ENCODE measurements at regions not wholly inside any gene's neighbourhood (a gene's known extent, or its start where the extent isn't known, plus 50 kb on each side); places are given as distances from the start of the nearest gene placed in this dataset.
"Not testable (repeated sequence)": the region's sequence is repeated elsewhere in the genome, so short reads cannot be mapped to it uniquely, and the experiment has no call there.

DNA sequence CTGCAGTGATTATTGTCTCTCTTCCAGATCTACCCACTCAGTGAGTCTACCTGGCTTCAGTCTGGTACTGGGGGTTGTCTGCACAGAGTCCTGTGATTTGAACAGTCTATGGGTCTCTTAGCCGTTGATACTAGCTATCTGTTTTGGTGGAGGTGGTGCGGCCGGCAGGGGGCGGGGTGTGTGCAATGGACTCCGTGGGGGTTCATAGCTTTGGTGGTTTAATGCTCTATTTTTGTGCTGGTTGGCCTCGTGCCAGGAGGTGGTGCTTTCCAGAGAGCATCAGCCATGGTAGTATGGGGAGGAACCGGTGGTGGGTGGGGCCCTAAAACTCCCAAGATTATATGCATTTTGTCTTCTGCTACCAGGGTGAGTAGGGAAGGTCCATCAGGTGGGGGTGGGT is 1120.1 kb upstream of the FAM98A start:
- no peak for DNase-seq (ENCODE audit: low read depth)

DNA sequence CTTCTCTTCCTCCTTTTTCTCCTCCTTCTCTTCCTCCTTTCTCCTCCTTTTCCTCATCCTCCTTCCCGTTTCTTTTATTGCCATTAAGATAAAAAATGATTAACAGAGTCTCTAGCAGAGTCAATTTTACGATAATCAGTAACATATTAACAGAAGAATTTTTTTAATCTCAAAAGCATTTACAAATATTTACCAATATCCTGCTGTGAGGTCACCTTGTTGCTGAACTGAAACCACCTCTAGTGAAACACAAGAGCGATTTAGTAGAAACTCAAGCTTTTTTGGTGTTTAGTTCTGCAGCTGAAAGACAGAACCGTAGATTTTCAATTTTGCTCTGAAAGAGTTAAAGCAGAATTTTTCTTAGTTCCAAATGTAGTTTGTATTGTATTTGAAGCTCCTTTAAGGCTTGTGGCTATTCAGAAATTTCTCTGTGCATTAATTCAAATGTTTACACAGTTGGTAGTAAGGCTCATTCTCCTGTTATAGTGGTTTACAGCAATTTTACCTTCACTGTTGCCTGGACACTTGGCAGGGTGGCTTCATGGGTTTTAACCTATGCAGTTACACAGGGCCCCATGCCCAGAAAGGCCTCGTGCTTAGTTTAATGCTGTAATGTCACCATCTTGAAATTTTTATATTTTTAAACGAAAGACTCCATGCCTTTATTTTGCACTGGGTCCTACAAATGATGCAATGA is 1106.6 kb upstream of the FAM98A start:
- DNase-seq (ENCODE audit: low read depth), result no peak

DNA sequence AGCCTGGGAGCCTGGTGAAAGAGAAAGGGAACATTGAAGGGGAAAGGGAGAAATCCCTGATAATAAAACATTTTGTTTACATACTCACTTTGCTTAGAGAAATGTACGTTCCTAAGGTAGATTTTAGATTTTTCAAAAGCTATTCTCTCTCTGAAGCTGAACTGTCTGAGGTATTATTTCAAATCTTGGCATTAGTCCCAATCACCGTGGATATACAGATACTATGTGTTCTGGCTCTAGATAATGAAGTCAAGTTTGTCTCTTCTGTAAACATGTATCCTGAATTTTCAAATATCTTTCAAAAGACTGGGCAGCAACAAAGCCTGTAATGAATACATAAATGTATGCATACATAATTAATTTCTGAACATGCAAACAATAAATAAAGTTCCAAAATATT is 1104.2 kb upstream of the FAM98A start:
- no peak for DNase-seq (ENCODE audit: low read depth)

DNA sequence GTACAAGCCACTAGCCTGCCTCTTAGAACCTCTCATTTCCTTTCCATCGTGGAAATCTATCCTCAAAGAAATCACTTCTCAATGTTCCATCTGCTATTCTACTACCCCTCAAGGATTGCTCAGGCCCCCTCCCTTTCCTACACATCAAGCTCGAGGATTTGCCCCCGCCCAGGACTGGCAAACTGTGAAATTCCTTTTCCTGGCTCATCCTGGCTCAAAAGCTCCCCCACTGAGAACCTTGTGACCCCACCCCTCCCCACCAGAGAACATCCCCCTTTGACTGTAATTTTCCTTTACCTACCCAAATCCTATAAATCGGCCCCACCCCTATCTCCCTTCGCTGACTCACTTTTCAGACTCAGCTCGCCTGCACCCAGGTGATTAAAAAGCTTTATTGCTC is 1103.3 kb upstream of the FAM98A start:
- not testable (repeated sequence) for DNase-seq (ENCODE audit: low read depth)

DNA sequence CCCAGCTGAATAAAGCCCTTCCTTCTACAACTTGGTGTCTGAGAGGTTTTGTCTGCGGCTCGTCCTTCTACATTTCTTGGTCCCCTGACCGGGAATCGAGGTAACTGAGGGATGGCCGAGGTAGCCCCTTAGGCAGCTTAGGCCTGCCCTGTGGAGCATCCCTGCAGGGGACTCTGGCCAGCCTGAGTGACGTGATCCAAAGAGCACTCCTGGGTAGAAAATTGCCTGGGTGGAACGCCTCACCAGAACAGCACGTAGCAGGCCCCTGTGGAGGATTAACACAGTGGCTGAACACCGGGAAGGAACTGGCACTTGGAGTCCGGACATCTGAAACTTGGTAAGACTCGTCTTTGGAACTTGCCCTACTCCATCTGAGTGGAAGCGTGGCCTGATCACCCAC is 1078.5 kb upstream of the FAM98A start:
- not testable (repeated sequence) for DNase-seq (ENCODE audit: low read depth)

DNA sequence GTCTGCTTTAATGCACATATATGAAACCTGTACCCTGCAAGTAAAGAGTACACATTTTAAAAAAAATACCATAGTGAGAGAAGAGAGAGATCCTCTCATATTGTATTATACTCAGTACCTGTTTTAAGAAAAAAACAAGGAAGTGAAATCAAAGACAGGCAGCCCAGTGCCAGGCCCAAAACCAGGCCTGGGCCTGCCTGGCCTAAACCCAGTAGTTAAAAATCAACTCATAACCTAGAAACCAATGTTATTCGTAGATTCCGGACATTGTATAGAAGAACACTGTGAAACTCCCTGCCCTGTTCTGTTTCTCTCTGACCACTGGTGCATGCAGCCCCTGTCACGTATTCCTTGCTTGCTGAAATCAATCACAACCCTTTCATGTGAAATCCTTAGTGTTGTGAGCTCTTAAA is 1078.0 kb upstream of the FAM98A start:
- not testable (repeated sequence) for DNase-seq (ENCODE audit: low read depth)

DNA sequence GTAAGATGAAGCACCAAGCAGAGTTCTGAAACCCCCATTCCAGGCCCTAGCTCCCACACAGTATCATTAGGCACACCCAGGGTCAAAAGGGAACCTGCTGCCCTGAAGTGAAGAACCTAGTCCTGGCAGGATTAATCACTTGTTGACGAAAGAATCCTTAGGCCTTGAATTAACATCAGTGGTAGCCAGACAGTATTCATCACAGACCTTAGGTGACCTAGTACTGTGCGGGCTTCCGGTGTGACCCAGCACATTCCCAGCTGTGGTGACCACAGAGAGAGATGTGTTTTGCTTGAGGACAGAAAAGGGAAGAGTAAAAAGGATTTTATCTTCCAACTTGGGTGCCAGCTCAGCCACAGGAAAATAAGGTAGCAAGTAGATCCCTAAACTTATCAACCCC is 1071.4 kb upstream of the FAM98A start:
- DNase-seq (ENCODE audit: low read depth), result no peak

DNA sequence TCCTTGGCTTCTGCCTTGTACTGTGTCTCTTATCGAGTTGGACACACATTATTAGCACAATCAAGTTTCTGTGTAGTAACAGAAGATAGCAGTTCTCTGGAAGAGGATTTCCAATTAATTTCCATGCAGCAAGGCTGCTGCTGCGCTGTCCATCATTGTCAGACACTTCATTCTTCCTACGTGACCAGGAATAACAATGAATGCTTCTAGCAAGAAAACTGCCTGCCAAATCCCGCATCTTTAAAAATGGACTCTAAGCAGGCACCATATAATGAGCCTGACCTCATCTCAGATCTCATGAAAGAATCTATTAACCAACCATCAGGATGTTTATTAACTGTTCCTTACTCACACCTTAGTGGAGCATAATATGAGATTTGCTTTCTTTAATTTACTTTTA is 1067.7 kb upstream of the FAM98A start:
- DNase-seq (ENCODE audit: low read depth), result no peak

DNA sequence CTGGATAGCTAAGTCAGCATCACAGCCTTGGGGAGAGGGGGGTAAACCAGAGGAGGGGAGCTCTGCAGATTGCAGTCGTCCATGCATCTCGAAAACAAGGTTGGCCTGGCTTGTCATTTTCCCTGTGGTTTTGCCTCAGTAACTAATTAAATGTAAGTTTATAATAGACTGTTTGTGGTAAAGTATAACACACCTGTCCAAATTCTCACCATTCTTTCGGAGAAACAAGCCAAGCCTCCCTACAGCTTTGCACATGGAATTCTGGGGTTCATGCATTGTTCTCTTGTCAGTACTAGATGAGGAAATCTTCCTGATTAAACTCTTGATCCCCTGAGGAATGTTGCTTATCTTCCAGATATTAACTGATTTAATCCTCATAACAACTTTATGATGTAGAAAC is 1065.2 kb upstream of the FAM98A start:
- DNase-seq (ENCODE audit: low read depth), result no peak

DNA sequence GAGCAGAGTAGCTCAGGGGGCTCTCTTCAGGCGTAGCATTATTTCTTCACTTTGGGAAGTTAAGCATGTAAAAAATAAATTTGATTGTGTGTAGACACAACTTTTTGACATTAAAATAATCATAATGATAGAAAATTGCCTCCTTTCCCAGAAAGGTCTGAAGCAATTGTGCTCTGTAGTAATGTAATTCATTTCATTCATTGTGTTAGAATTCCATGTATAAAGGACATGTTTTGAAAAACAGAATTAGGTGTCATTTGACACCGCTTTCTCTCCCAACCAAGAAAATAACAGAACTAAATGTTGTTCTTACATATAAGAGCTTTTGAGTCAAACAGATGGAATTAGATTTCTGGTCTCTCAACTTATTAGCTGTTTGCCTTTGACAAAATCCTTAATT is 1064.2 kb upstream of the FAM98A start:
- no peak for DNase-seq (ENCODE audit: low read depth)

DNA sequence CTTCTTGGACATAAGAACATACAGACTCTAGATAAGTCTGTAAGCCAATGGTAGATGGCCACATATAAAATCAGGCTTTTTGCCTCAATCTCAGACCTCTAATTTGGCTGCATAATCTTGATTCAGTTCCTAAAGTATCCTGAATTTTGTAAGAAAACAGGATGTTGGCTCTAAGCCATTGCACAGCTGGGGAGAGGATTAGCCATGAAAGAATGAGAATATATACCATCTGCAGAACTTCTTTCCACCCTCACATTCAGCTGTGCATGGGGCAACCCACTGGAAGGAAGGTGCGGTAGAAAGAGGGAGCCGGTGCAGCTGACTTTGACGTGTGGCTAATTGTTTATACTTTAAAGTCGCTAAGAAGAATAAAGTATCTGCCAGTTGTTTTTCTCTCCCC is 1061.6 kb upstream of the FAM98A start:
- DNase-seq (ENCODE audit: low read depth), result no peak

DNA sequence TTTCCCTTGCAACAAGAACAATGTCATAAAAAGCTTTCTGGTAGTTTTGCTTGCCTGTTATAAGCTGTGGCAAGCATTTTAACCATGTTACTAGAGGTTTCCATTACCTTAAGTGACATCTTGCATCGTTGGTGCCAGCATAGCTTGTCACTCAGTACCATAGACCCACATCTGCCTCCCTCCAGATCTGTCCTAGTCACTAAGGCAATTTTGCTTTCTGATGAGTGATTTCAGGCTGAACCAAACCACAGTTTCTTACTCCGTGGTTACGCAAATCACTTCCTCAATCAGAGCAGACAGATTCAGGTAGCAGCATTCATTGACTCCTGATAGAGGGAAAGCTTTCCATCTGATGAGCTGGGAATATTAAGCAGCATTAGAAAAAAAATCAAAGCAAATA is 1057.5 kb upstream of the FAM98A start:
- DNase-seq (ENCODE audit: low read depth), result no peak

DNA sequence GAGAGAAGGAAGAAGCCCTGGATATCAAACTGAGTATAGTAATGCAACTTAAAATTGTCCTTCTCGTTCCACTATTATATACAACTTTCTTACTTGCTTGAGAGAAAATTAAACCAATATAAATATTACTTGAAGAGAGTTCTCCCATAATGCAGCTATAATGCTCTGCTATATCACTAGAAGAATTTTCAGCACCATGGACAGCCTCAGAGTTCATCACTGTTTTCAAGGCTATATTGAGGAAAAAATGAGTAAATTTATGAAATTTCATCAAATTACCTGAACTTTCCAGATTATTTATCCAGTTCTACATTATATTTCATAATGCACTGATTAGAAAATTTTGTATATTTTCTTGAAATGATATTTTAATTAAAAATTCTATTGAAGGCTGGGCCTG is 1053.5 kb upstream of the FAM98A start:
- no peak for DNase-seq (ENCODE audit: low read depth)

DNA sequence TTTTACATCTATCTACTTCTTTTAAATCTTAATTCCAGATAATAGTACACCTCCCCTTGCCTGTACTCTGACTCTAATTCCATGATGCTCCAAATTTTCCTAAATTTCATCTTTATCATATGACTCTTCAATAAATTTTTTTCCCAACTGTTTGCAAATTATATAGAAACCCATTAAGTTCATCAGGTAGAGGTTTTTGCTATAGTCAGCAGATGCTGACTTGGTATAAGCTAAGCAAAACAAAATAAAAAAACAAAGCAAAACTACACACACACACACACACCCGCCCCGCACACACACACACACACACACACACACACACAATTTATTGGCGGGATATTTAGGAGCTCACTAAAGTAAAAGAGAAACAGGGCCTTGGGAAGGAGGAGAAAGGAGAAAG is 1047.8 kb upstream of the FAM98A start:
- DNase-seq (ENCODE audit: low read depth), result no peak

DNA sequence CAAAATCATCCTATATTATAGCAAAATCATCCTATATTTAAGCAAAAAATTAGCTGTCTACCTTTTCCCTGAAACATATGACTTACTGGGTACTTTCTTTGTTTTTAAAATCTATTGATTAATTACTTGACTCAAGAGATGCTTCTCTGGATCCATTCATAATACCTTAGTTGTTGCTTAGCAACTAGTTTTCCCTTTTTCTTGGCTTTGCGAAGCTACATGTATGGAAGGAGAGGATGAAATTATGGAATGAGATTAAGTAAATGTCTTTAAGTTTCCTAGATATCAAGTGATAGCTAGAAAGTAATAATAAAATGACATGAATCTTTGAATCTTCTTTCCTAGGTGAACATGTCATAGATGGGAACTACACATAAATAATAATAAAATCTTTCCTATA is 1033.2 kb upstream of the FAM98A start:
- DNase-seq (ENCODE audit: low read depth), result no peak

DNA sequence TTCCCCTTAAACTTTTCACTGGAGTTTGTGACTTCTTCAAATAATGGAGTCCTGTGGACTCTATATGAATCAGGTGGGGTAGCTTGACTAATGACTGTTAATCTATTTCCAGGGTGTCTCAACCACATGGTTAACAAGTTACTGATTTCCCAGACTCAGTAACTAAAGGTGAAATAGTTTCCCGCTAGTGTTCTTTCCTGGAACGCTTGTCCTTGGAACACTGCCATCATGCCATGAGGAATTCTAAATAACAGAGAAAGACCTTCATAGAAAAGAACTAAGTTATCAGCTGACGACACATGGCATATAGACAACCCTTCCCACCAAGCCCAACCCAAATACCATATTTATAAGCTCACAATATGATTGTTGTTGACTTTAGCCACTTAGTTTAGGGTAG is 1027.9 kb upstream of the FAM98A start:
- no peak for DNase-seq (ENCODE audit: low read depth)

DNA sequence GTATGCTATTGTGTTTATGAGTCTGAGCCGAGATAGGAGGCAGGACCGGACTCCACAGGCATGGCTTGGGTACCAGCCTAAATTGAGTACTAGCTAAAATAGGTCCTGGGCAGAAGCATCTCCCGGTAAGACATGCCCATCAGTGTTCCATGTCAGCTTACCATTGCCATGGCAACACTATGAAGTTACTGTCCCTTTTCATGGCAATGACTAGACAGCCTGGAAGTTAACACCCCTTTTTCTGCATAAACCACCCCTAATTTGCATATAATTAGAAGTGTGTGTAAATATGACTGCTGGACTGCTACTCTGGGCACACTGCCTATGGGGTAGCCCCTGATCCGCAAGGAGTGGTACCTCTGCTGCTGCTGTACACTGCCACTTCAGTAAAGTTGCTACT is 1005.1 kb upstream of the FAM98A start:
- DNase-seq (ENCODE audit: low read depth), result no peak

DNA sequence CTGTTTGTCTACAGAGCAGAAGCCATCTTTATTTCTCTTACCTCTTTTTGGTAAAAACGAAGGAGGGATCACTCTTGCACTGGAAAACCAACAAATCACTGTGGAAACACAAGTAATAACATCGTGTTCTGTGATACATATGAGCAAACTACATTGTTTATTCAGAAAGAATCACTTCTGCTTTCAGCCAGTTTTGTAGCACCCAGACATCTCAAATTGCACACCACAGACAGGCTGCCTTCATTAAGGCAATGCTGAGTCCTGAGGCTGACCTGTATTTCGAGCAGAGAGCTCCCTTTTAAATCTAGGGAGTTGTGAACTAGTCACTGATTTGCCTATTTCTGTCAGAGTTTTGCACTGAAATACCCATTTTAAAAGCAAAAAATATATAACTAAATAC is 1003.2 kb upstream of the FAM98A start:
- DNase-seq (ENCODE audit: low read depth), result no peak

DNA sequence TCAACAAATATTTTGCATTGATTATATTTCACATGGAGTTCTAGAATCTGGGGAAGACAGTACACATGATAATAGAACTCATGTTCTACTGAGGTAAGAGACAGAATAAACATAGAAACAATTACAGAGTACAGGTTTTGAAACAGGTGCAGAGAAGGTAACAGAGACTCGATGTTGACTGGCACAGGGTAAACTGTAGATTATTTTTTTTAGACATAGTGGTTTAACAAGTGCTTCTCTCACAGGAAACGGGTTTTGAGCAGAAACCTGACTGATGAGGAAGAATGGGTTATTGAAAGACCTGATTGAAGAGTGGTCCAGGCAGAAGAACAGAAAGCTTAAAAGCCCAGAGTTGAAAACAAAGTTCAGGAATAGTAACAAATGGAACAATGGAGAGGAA is 1002.5 kb upstream of the FAM98A start:
- DNase-seq (ENCODE audit: low read depth), result no peak

DNA sequence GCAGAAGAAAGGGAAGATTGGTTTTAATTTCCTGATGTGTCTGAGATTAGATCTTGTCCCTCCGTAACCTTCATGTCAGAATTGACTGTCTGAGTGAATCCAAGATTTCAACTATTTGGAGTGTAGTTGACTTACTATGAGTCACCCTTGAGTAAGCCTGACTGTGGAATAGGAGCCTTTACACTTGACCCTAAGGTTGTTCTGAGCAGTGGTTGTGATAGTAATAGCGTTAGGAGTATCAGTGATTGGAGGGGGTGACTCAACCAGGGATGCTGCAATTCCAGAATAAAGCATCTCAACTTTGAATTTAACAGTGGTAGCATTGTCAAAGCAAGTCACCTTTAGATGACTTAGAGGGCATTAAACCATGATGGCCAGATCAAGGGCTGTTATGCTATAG is 979.5 kb upstream of the FAM98A start:
- no peak for DNase-seq (ENCODE audit: low read depth)

DNA sequence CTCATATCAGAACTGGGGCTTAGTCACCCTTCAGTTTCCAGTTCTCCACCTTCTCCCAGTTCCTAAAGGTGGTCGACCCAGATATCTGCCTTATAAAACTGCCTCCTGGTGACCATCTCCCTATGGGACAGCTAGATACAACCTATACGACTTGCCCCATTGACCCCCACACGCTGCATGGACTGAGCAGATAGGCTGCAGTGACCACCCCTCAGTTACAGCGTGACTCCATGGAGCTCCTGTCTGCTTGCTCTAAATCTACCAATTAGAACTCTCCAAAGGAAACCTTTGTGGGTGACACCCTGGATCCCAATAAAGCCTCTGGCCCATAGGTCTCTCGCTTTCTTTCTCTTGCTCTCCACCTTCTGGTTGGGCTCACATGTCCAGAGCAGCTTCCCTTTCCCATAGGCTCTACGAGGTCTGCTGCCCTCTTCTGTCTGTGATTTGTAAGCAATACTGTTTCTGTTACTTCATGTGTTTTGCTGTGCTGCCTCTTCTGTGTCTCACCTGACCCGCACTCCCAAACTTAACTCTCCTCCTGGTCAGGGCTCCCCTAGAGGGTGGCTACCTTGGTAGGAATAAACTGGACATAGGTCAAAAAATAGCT is 971.3 kb upstream of the FAM98A start:
- no peak for DNase-seq (ENCODE audit: low read depth)

DNA sequence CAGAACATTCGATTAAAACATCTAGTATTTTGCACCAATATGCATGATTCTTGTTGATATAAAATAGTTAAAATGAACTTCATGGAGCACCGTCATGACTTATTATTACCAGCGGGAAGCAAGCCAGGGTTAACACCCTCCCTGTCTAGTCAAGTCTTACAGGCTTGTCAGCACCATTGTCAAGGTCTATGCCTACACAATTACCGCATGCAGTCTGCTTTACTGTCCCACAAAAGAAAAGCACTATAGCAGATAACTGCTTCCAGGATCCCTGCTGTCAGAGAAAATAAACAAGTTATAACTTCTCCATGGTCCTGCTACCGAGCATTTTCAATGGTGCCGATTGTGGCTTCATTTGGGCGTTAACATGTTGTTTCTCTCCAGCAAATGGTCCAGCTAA is 968.0 kb upstream of the FAM98A start:
- no peak for DNase-seq (ENCODE audit: low read depth)

DNA sequence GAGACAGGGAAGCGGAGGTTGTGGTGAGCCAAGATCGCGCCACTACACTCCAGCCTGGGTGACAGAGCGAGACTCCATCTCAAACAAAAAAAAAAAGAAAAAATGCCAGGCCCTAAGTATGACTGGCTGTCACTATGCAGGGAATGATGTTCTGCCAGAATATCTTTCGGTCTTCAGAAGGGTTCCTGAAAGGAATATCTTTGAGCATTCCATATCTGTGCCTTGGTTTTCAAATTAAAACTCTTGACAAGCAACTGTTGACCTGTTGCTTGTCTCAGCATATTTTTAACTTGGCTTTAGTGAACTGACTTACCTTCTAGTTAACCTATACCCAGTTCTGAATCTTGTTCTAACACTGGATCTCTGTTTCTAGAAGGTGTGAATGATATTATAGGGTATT is 953.2 kb upstream of the FAM98A start:
- no peak for DNase-seq (ENCODE audit: low read depth)

DNA sequence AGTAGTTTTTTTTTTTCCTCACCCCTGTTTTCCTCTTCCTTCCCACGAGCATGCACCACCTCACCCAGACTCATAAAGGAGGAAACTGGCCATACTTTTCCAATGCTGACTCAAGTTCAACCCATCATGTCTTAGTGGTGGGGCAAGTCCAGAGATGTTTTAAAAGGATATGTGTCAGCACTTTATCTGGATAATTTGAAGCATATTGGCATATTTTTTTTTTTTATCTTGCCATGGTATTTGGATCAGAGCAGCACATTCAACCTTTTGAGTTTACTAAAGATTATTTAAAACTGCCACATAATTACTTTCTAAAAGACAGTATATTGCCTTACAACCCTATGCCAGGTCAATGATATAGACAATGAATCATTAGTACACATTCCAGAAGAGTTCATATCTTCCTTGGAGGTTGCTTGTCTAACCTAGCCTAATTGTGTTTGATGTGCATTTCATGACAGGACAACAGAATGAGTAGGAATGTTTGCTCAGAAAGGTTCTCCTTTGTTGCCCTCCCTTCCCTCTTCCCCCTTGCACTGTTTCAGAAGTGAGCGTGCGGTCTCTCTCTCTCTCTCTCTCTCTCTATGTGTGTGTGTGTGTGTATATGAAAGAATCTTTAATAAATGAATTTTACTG is 950.7 kb upstream of the FAM98A start:
- no peak for DNase-seq (ENCODE audit: low read depth)

All from activated T-helper 9 cell treated with anti-CD3 and anti-CD28 coated beads, Interleukin-2, amount 50 U/mL, for 16 hours (primary cell).